ENCODE measurements at regions not wholly inside any gene's neighbourhood (a gene's known extent, or its start where the extent isn't known, plus 50 kb on each side); places are given as distances from the start of the nearest gene placed in this dataset.

GRCh38 chr20:12175538-12175937, 257.8 kb downstream of the BTBD3 start:
- peaks cover 4 to 16% of the 10 kb centered on the region in 2 donors for H3K4me1 ChIP-seq (ENCODE audit: control insufficient read depth in 1 of 2, insufficient read depth in 2 of 2, low read length in 2 of 2)
- H3K27me3 ChIP-seq (ENCODE audit: low read depth, low read length): no peaks in the 10 kb centered on the region
- H3K4me3 ChIP-seq (ENCODE audit: low read depth in 1 of 2, low read length in 2 of 2): no peak overlapping the region
- H3K36me3 ChIP-seq (ENCODE audit: control insufficient read depth in 1 of 2, insufficient read depth in 2 of 2, low read length in 2 of 2): no peaks in the 10 kb centered on the region
- no peak overlapping the region for H3K27ac ChIP-seq (ENCODE audit: low read length)
- H3K9me3 ChIP-seq (ENCODE audit: control insufficient read depth in 1 of 2, low read length in 2 of 2): no peaks in the 10 kb centered on the region

- H3K4me3 ChIP-seq (ENCODE audit: low read depth in 1 of 2, low read length in 2 of 2): no peak overlapping the region
- peaks cover 4 to 12% of the 10 kb centered on the region in 2 donors for H3K4me1 ChIP-seq (ENCODE audit: control insufficient read depth in 1 of 2, insufficient read depth in 2 of 2, low read length in 2 of 2)
- no peaks in the 10 kb centered on the region for H3K9me3 ChIP-seq (ENCODE audit: control insufficient read depth in 1 of 2, low read length in 2 of 2)
- no peaks in the 10 kb centered on the region for H3K36me3 ChIP-seq (ENCODE audit: control insufficient read depth in 1 of 2, insufficient read depth in 2 of 2, low read length in 2 of 2)
- no peak overlapping the region for H3K27ac ChIP-seq (ENCODE audit: low read length)
- H3K27me3 ChIP-seq (ENCODE audit: low read depth, low read length): no peaks in the 10 kb centered on the region
Observed at GRCh38 chr20:12177657-12178293, 260.1 kb downstream of the BTBD3 start.

- no peak overlapping the region for H3K27ac ChIP-seq (ENCODE audit: low read length)
- no peaks in the 10 kb centered on the region for H3K36me3 ChIP-seq (ENCODE audit: control insufficient read depth in 1 of 2, insufficient read depth in 2 of 2, low read length in 2 of 2)
- no peaks in the 10 kb centered on the region for H3K4me1 ChIP-seq (ENCODE audit: control insufficient read depth in 1 of 2, insufficient read depth in 2 of 2, low read length in 2 of 2)
- H3K9me3 ChIP-seq (ENCODE audit: control insufficient read depth in 1 of 2, low read length in 2 of 2): no peaks in the 10 kb centered on the region
- no peaks in the 10 kb centered on the region for H3K27me3 ChIP-seq (ENCODE audit: low read depth, low read length)
- H3K4me3 ChIP-seq (ENCODE audit: low read depth in 1 of 2, low read length in 2 of 2): no peak overlapping the region
Observed at GRCh38 chr20:12179692-12180091, 262.0 kb downstream of the BTBD3 start.

GRCh38 chr20:12180107-12180661, 262.5 kb downstream of the BTBD3 start:
- H3K4me1 ChIP-seq (ENCODE audit: control insufficient read depth in 1 of 2, insufficient read depth in 2 of 2, low read length in 2 of 2): no peaks in the 10 kb centered on the region
- no peak overlapping the region for H3K27ac ChIP-seq (ENCODE audit: low read length)
- H3K36me3 ChIP-seq (ENCODE audit: control insufficient read depth in 1 of 2, insufficient read depth in 2 of 2, low read length in 2 of 2): no peaks in the 10 kb centered on the region
- no peaks in the 10 kb centered on the region for H3K27me3 ChIP-seq (ENCODE audit: low read depth, low read length)
- H3K4me3 ChIP-seq (ENCODE audit: low read depth in 1 of 2, low read length in 2 of 2): no peak overlapping the region
- H3K9me3 ChIP-seq (ENCODE audit: control insufficient read depth in 1 of 2, low read length in 2 of 2): no peaks in the 10 kb centered on the region

GRCh38 chr20:12198281-12198680, 280.6 kb downstream of the BTBD3 start:
- no peaks in the 10 kb centered on the region for H3K4me1 ChIP-seq (ENCODE audit: control insufficient read depth in 1 of 2, insufficient read depth in 2 of 2, low read length in 2 of 2)
- H3K36me3 ChIP-seq (ENCODE audit: control insufficient read depth in 1 of 2, insufficient read depth in 2 of 2, low read length in 2 of 2): no peaks in the 10 kb centered on the region
- no peaks in the 10 kb centered on the region for H3K27me3 ChIP-seq (ENCODE audit: low read depth, low read length)
- no peak overlapping the region for H3K27ac ChIP-seq (ENCODE audit: low read length)
- no peak overlapping the region for H3K4me3 ChIP-seq (ENCODE audit: low read depth in 1 of 2, low read length in 2 of 2)
- H3K9me3 ChIP-seq (ENCODE audit: control insufficient read depth in 1 of 2, low read length in 2 of 2): no peaks in the 10 kb centered on the region

- Histone ChIP-seq H3K9me3 (ENCODE audit: control insufficient read depth in 1 of 2, low read length in 2 of 2) (no peaks in the 10 kb centered on the region), H3K36me3 (ENCODE audit: control insufficient read depth in 1 of 2, insufficient read depth in 2 of 2, low read length in 2 of 2) (no peaks in the 10 kb centered on the region), H3K4me1 (ENCODE audit: control insufficient read depth in 1 of 2, insufficient read depth in 2 of 2, low read length in 2 of 2) (no peaks in the 10 kb centered on the region), H3K27me3 (ENCODE audit: low read depth, low read length) (no peaks in the 10 kb centered on the region), H3K4me3 (ENCODE audit: low read depth in 1 of 2, low read length in 2 of 2) (no peak overlapping the region), H3K27ac (ENCODE audit: low read length) (no peak overlapping the region)
Observed at GRCh38 chr20:12199703-12200102, 282.0 kb downstream of the BTBD3 start.

GRCh38 chr20:12201289-12201991, 283.7 kb downstream of the BTBD3 start:
- no peaks in the 10 kb centered on the region for H3K4me1 ChIP-seq (ENCODE audit: control insufficient read depth in 1 of 2, insufficient read depth in 2 of 2, low read length in 2 of 2)
- no peaks in the 10 kb centered on the region for H3K36me3 ChIP-seq (ENCODE audit: control insufficient read depth in 1 of 2, insufficient read depth in 2 of 2, low read length in 2 of 2)
- no peaks in the 10 kb centered on the region for H3K27me3 ChIP-seq (ENCODE audit: low read depth, low read length)
- H3K9me3 ChIP-seq (ENCODE audit: control insufficient read depth in 1 of 2, low read length in 2 of 2): no peaks in the 10 kb centered on the region
- no peak overlapping the region for H3K27ac ChIP-seq (ENCODE audit: low read length)
- H3K4me3 ChIP-seq (ENCODE audit: low read depth in 1 of 2, low read length in 2 of 2): no peak overlapping the region

GRCh38 chr20:12203399-12203798, 285.7 kb downstream of the BTBD3 start:
- Histone ChIP-seq H3K27ac (ENCODE audit: low read length) (no peak overlapping the region), H3K4me3 (ENCODE audit: low read depth in 1 of 2, low read length in 2 of 2) (no peak overlapping the region), H3K36me3 (ENCODE audit: control insufficient read depth in 1 of 2, insufficient read depth in 2 of 2, low read length in 2 of 2) (no peaks in the 10 kb centered on the region), H3K4me1 (ENCODE audit: control insufficient read depth in 1 of 2, insufficient read depth in 2 of 2, low read length in 2 of 2) (no peaks in the 10 kb centered on the region), H3K9me3 (ENCODE audit: control insufficient read depth in 1 of 2, low read length in 2 of 2) (no peaks in the 10 kb centered on the region), H3K27me3 (ENCODE audit: low read depth, low read length) (no peaks in the 10 kb centered on the region)

GRCh38 chr20:12203981-12204380, 286.3 kb downstream of the BTBD3 start:
- no peaks in the 10 kb centered on the region for H3K9me3 ChIP-seq (ENCODE audit: control insufficient read depth in 1 of 2, low read length in 2 of 2)
- H3K27me3 ChIP-seq (ENCODE audit: low read depth, low read length): no peaks in the 10 kb centered on the region
- H3K27ac ChIP-seq (ENCODE audit: low read length): no peak overlapping the region
- H3K4me3 ChIP-seq (ENCODE audit: low read depth in 1 of 2, low read length in 2 of 2): no peak overlapping the region
- no peaks in the 10 kb centered on the region for H3K4me1 ChIP-seq (ENCODE audit: control insufficient read depth in 1 of 2, insufficient read depth in 2 of 2, low read length in 2 of 2)
- no peaks in the 10 kb centered on the region for H3K36me3 ChIP-seq (ENCODE audit: control insufficient read depth in 1 of 2, insufficient read depth in 2 of 2, low read length in 2 of 2)

- Histone ChIP-seq H3K36me3 (ENCODE audit: control insufficient read depth in 1 of 2, insufficient read depth in 2 of 2, low read length in 2 of 2) (no peaks in the 10 kb centered on the region), H3K9me3 (ENCODE audit: control insufficient read depth in 1 of 2, low read length in 2 of 2) (no peaks in the 10 kb centered on the region), H3K27me3 (ENCODE audit: low read depth, low read length) (no peaks in the 10 kb centered on the region), H3K4me1 (ENCODE audit: control insufficient read depth in 1 of 2, insufficient read depth in 2 of 2, low read length in 2 of 2) (no peaks in the 10 kb centered on the region), H3K4me3 (ENCODE audit: low read depth in 1 of 2, low read length in 2 of 2) (no peak overlapping the region), H3K27ac (ENCODE audit: low read length) (no peak overlapping the region)
Observed at GRCh38 chr20:12207875-12208274, 290.2 kb downstream of the BTBD3 start.

GRCh38 chr20:12210591-12210990, 292.9 kb downstream of the BTBD3 start:
- Histone ChIP-seq H3K27ac (ENCODE audit: low read length) (no peak overlapping the region), H3K4me3 (ENCODE audit: low read depth in 1 of 2, low read length in 2 of 2) (no peak overlapping the region), H3K27me3 (ENCODE audit: low read depth, low read length) (no peaks in the 10 kb centered on the region), H3K4me1 (ENCODE audit: control insufficient read depth in 1 of 2, insufficient read depth in 2 of 2, low read length in 2 of 2) (no peaks in the 10 kb centered on the region), H3K9me3 (ENCODE audit: control insufficient read depth in 1 of 2, low read length in 2 of 2) (peaks cover 0 to 2% of the 10 kb centered on the region in 2 donors), H3K36me3 (ENCODE audit: control insufficient read depth in 1 of 2, insufficient read depth in 2 of 2, low read length in 2 of 2) (no peaks in the 10 kb centered on the region)

All from muscle layer of duodenum (tissue), 2 donors.